Heart left ventricle (tissue), 13 donors: ENCODE measurements at regions not wholly inside any gene's neighbourhood (a gene's known extent, or its start where the extent isn't known, plus 50 kb on each side); places are given as distances from the start of the nearest gene placed in this dataset.

Experiments
- POLR2A ChIP-seq, 2 donors: fragments of 450-650 bp; IDR thresholded peaks; one replicate each; pipeline ENCODE4 v1.6.1; 2017; ENCODE audit warnings: antibody characterized with exemption in 2 of 2, mild to moderate bottlenecking in 2 of 2, moderate library complexity in 2 of 2
- TF ChIP-seq, protein P1 (sequence below), 12 donors: fragments of 200-600 bp; sonication (generic) in 4 of 12; IDR thresholded peaks; one replicate each; pipeline versions ENCODE4 v1.5.0 to v1.8.0; 2018 to 2022; ENCODE audit warnings: antibody characterized with exemption in 12 of 12, mild to moderate bottlenecking in 5 of 12
- donor health status: ischemic (EF 13 %, LVEDD 7.1; RV severe dilation, severe dysfunction).
- donor health status: DM: no; HTN: yes; CAD: no.
- donor health status: DM: no; HTN: no; CAD: no.
- donor health status: ischemic (EF 25% LVEDD 6.9; RV normal size, moderate dysfunction).
- donor health status: ischemic (EF 25% LVEDD 5.7; RV mildly dilated, moderate dysfunction).
- donor health status: ischemic (EF 35%, LVEDD 5.7; RV mildly dilated, moderate dysfunction).
- donor health status: nonischemic (EF 11% LVEDD 7.7; RV severe dilation, severe dysfunction).
- donor health status: DM: yes; HTN: yes; CAD: no.
- donor health status: PGD.
- donor health status: ischemic (EF 29% LVEDD 5.4; RV normal size, mild dysfunction).
- donor health status: nonischemic (EF 23%, LVEDD 6.1; RV moderate dilation, normal function).

DNA sequence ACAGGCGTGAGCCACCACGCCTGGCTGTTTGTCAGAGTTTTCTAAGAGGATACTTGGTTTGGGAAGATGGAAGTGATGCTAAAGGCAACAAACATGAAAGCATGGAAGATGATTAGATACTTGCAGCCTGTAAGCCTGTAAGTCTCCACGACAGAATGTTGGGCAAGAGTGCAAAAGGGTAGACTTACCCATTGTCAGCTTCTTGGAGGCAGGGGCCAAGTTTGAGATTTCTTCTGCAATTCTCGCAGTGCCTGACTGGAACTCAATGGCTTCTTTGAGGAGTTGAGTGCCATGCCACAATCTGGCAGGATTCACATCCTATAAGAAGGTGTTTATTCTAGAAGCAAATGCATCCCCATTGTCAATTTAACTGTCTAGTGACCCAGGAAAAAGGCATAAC lies 70.1 kb upstream of the EFEMP1 start:
- TF ChIP-seq, protein P1, sequence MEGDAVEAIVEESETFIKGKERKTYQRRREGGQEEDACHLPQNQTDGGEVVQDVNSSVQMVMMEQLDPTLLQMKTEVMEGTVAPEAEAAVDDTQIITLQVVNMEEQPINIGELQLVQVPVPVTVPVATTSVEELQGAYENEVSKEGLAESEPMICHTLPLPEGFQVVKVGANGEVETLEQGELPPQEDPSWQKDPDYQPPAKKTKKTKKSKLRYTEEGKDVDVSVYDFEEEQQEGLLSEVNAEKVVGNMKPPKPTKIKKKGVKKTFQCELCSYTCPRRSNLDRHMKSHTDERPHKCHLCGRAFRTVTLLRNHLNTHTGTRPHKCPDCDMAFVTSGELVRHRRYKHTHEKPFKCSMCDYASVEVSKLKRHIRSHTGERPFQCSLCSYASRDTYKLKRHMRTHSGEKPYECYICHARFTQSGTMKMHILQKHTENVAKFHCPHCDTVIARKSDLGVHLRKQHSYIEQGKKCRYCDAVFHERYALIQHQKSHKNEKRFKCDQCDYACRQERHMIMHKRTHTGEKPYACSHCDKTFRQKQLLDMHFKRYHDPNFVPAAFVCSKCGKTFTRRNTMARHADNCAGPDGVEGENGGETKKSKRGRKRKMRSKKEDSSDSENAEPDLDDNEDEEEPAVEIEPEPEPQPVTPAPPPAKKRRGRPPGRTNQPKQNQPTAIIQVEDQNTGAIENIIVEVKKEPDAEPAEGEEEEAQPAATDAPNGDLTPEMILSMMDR (IDR thresholded peaks at IDR 0.05), result no peak
- no peak for TF ChIP-seq POLR2A (IDR thresholded peaks at IDR 0.05)
